Mucosa of rectum (tissue), 2 donors: ENCODE measurements at regions not wholly inside any gene's neighbourhood (a gene's known extent, or its start where the extent isn't known, plus 50 kb on each side); places are given as distances from the start of the nearest gene placed in this dataset.

Source experiments
- H3K27ac ChIP-seq, 2 donors: one replicate each; pipeline ENCODE4 v1.7.0; 2013; ENCODE audit warnings: inconsistent platforms in 2 of 2, low read depth in 2 of 2, low read length in 2 of 2
- H3K27me3 ChIP-seq, 2 donors: one replicate each; pipeline ENCODE4 v1.7.0; 2013; ENCODE audit warnings: low read length in 2 of 2; ENCODE audit not compliant: control insufficient read depth in 2 of 2, insufficient read depth in 2 of 2
- H3K36me3 ChIP-seq, 2 donors: one replicate each; pipeline ENCODE4 v1.7.0; 2013; ENCODE audit warnings: low read length in 2 of 2; ENCODE audit not compliant: control insufficient read depth in 2 of 2, insufficient read depth in 2 of 2
- H3K4me1 ChIP-seq, 2 donors: one replicate each; pipeline ENCODE4 v1.7.0; 2013; ENCODE audit warnings: low read length in 2 of 2, mild to moderate bottlenecking in 1 of 2; ENCODE audit not compliant: control insufficient read depth in 2 of 2, insufficient read depth in 2 of 2
- H3K4me3 ChIP-seq, 2 donors: one replicate each; pipeline ENCODE4 v1.7.0; 2013; ENCODE audit warnings: low read length in 2 of 2
- H3K9ac ChIP-seq, 2 donors: one replicate each; pipeline ENCODE4 v1.7.0; 2013; ENCODE audit warnings: low read length in 2 of 2, low read depth in 1 of 2, mild to moderate bottlenecking in 1 of 2
- H3K9me3 ChIP-seq, 2 donors: one replicate each; pipeline ENCODE4 v1.7.0; 2013; ENCODE audit warnings: low read length in 2 of 2; ENCODE audit not compliant: control insufficient read depth in 2 of 2
- donor health status: healthy.
- donor health status: Normal muscosa, but diverticular disease.

DNA sequence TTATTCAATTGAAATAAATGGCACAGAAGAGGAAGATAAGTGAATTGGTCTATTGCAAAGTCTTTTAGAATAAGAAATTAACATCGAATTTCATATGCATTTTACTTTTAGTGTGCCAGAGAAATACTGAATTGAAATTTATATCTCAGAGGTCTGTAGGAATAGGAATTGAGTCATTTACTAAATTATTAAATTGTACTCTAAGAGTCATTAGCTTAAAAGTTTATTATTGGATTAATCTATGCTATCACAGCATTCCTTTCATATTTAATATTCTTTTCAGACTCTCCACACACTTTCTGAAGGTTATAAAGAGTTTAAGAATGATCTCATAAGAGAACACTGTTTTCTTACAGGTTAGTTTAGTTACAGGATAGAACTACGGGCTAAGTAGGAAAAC is 2711.5 kb downstream of the ARAP2 start:
- no peaks in the 10 kb centered on the region for H3K27me3 ChIP-seq
- H3K27ac ChIP-seq = no peak overlapping the region
- no peak overlapping the region for H3K9ac ChIP-seq
- H3K4me1 ChIP-seq = no peaks in the 10 kb centered on the region
- no peak overlapping the region for H3K4me3 ChIP-seq
- peaks cover 0 to 2% of the 10 kb centered on the region in 2 donors for H3K9me3 ChIP-seq
- no peaks in the 10 kb centered on the region for H3K36me3 ChIP-seq

DNA sequence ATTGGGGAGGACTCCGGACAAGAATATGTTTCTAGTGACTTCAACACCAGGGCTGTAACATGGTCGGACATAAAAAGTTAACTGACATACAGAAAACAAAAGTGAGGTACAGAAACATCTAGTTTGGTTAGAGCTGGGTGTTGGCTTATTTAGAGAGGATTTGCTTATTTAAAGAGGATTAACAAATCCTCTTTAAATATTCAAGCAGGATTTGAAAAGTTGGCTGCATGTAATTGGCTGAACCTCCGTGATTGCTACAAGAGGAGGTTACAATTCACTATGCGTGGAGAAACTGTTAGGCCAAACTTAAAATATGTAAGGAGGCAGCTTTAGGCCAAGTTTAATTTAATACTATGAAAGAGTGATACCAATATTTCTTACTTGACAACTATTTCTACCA is 2707.4 kb downstream of the ARAP2 start:
- Histone ChIP-seq H3K27ac (no peak overlapping the region), H3K4me3 (no peak overlapping the region), H3K27me3 (no peaks in the 10 kb centered on the region), H3K9me3 (peaks cover 0 to 2% of the 10 kb centered on the region in 2 donors), H3K4me1 (no peaks in the 10 kb centered on the region), H3K36me3 (no peaks in the 10 kb centered on the region), H3K9ac (no peak overlapping the region)

DNA sequence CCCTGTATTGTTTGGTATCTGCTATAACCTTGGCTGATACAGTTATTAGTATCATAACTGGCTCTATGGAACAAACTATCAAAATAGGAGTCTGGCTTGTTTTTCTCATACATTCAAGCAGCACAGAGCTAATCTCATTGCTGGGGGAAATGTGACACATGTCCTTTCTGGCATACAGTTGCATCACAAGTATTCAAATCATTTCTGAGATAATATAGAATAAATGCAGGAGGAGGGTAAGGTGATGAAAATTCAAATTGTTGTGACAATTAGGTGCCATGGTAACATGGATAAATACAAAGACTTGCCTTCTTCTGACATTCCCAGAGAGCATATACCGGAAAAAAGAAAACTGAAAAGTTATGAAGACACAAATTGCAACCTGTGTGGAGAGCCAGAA is 2706.8 kb downstream of the ARAP2 start:
- no peaks in the 10 kb centered on the region for H3K4me1 ChIP-seq
- H3K27me3 ChIP-seq = no peaks in the 10 kb centered on the region
- H3K9me3 ChIP-seq = peaks cover 0 to 2% of the 10 kb centered on the region in 2 donors
- no peaks in the 10 kb centered on the region for H3K36me3 ChIP-seq
- no peak overlapping the region for H3K27ac ChIP-seq
- no peak overlapping the region for H3K9ac ChIP-seq
- H3K4me3 ChIP-seq = no peak overlapping the region

DNA sequence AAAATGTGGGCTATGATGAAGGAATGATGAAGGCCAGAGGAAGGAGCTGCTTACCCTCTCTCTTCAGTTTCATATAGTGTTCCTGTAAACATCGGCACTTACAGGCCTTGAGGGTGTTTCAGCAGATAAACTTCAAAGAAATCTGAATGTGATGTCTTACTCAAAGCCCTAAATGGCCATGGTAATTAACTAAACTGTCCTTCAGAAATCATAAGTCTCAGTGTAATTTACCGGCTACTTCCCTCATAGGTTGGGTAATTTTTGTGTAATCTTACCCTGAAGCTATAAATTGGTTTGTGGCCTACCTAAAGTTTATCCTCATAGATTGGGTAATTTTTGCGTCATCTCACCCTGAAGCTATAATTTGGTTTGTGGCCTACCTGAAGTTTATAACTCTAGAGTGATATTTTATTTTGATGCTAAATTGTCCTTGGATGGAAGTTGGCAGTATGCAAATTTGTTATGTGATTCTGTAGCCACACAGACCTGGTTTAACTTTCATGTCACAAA is 2700.3 kb downstream of the ARAP2 start:
- Histone ChIP-seq H3K27me3 (no peaks in the 10 kb centered on the region), H3K36me3 (no peaks in the 10 kb centered on the region), H3K9ac (no peak overlapping the region), H3K9me3 (no peaks in the 10 kb centered on the region), H3K27ac (no peak overlapping the region), H3K4me1 (no peaks in the 10 kb centered on the region), H3K4me3 (no peak overlapping the region)

DNA sequence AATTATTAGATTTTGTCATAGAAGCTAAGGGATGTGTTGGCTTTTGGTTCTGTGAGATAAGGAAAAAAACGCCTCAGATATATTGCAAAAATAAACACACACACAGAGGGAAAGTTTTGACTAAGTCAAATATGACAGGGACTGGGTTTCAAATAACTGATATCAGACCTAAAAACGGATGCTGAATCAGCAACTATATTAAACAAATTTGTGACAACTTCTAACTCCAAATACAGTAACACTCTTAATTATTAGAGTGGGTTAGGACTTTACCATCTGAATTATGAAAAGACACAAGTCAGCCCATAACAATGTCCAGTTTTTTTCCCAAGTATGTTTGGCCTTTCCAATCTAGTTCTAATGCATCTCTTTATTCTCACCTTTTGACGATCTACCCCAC is 2693.1 kb downstream of the ARAP2 start:
- no peaks in the 10 kb centered on the region for H3K36me3 ChIP-seq
- H3K9ac ChIP-seq = no peak overlapping the region
- H3K27me3 ChIP-seq = no peaks in the 10 kb centered on the region
- H3K9me3 ChIP-seq = peaks cover 0 to 3% of the 10 kb centered on the region in 2 donors
- H3K4me3 ChIP-seq = no peak overlapping the region
- H3K4me1 ChIP-seq = no peaks in the 10 kb centered on the region
- H3K27ac ChIP-seq = no peak overlapping the region

DNA sequence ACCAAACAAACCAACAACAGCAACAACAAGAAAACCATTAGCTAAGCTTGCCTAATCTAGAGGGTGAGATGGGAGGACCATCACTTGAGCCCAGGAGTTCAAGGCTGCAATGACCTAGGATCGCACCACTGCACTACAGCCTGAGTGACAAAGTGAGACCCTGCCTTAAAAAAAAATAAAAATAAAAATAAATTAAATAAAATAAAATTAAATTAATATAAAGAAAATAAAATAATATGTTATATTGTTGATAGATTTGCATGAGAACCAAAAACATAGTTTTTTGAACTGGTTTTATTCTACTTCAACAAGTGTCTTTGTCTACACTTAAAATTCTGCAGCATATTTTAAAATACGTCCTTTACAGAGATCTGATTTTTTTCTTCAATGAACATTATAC is 2683.1 kb downstream of the ARAP2 start:
- Histone ChIP-seq H3K4me3 (no peak overlapping the region), H3K9ac (no peak overlapping the region), H3K4me1 (no peaks in the 10 kb centered on the region), H3K9me3 (no peaks in the 10 kb centered on the region), H3K27ac (no peak overlapping the region), H3K27me3 (no peaks in the 10 kb centered on the region), H3K36me3 (no peaks in the 10 kb centered on the region)

DNA sequence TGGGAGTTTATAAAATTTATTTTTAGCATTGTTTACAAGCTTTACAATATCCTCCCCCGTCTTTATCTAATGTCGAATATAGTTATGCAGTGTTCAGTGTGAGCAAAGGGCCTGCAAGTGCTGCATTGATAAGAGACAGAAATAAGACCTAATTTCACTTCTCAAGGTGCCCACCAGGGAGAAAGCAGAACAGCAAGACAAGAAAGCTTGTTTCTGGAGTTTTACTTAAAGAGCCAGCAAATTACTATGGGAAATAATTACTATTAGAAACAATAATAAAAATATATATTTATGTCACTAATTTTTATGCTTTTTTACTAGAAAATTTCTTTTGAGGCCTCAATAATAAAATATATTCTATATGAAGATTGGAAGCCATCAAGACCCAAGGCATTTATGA is 2677.7 kb downstream of the ARAP2 start:
- Histone ChIP-seq H3K27me3 (no peaks in the 10 kb centered on the region), H3K4me1 (no peaks in the 10 kb centered on the region), H3K4me3 (no peak overlapping the region), H3K36me3 (no peaks in the 10 kb centered on the region), H3K27ac (no peak overlapping the region), H3K9ac (no peak overlapping the region), H3K9me3 (no peaks in the 10 kb centered on the region)

DNA sequence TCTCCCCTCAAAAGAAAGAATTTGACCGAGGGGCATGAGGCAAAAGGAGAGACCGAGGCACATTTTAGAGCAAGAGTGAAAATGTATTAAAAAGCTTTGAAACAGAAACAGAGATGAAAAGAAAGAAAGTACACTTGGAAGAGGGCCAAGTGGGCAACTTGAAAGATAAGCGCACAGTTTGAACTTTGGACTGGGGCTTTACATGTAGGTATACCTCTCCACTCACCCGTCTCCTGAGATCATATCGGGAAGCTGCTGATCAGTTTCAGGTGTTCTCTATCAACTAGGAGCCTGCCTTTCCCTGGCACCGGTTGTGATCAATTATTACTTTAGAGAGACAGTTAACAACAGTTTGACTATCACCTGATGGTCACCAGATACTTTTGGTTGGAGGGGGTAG is 2666.5 kb downstream of the ARAP2 start:
- H3K27ac ChIP-seq = no peak overlapping the region
- H3K9ac ChIP-seq = no peak overlapping the region

DNA sequence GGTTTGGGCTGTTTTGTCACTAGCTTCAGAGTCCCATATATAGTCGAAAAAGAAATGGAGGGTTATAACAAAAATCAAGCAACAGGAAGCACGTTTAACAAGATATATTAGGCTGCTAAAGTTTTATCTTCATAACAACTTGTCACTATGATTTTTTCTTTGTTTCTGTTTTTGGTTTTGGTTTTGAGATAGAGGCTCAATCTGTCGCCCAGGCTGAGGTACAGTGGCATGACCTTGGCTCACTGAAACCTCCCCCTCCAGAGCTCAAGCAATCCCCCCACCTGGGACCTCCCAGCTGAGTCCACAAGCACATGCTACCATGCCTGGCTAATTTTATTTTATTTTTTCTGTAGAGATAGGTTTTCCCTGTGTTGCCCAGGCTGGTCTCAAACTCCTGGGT is 2664.4 kb downstream of the ARAP2 start:
- no peaks in the 10 kb centered on the region for H3K4me1 ChIP-seq
- no peak overlapping the region for H3K9ac ChIP-seq
- no peak overlapping the region for H3K4me3 ChIP-seq
- no peak overlapping the region for H3K27ac ChIP-seq
- H3K36me3 ChIP-seq = no peaks in the 10 kb centered on the region
- H3K9me3 ChIP-seq = no peaks in the 10 kb centered on the region
- H3K27me3 ChIP-seq = no peaks in the 10 kb centered on the region

More for the DNA sequence above, 2666.5 kb downstream of the ARAP2 start:
- no peak overlapping the region for H3K4me3 ChIP-seq
- no peaks in the 10 kb centered on the region for H3K27me3 ChIP-seq
- H3K36me3 ChIP-seq = no peaks in the 10 kb centered on the region
- no peaks in the 10 kb centered on the region for H3K4me1 ChIP-seq
- no peaks in the 10 kb centered on the region for H3K9me3 ChIP-seq

DNA sequence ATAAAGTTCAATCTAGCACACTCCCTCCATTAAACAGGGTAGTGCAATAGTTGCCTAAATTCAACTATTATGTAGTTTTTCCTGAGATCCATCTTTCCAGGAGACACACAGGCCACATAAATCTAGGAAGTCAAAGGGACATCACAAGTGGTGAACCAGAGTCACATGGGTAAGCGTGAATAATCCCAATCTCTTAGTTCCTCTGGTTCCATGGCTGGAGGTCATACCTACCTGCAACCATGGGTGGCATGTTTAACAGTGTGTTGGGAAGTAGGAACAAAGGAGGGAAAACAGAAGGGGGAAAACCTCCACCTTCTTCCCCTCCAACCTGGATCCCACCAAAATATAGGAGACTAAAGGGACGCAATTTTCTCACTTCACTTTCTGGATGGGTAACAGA is 2651.6 kb downstream of the ARAP2 start:
- peaks cover 0 to 12% of the 10 kb centered on the region in 2 donors for H3K9me3 ChIP-seq
- H3K27me3 ChIP-seq = no peaks in the 10 kb centered on the region
- no peak overlapping the region for H3K9ac ChIP-seq
- no peak overlapping the region for H3K27ac ChIP-seq
- H3K4me3 ChIP-seq = no peak overlapping the region
- no peaks in the 10 kb centered on the region for H3K36me3 ChIP-seq
- H3K4me1 ChIP-seq = no peaks in the 10 kb centered on the region

DNA sequence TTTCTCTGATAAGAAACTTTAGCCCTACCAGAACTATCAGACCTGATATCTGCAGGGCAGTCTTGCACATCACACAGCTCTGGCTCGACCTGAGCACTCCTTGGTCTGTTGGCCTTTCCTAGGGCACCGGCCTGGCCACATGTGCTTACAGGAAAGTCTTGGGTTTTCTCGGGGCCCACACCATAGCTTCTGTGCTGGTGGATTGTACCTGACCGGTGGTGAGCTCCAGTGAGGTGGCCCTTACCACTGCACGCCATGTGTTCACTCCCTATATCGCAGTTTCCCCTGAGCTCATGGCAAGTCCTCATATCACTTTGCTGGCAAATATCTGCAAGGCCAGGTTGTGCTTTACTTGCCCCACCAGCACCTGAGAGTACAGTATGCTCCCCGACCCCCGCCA is 2637.4 kb downstream of the ARAP2 start:
- Histone ChIP-seq H3K36me3 (no peaks in the 10 kb centered on the region), H3K4me1 (no peaks in the 10 kb centered on the region), H3K9ac (no peak overlapping the region), H3K4me3 (no peak overlapping the region), H3K27me3 (no peaks in the 10 kb centered on the region), H3K27ac (no peak overlapping the region), H3K9me3 (peaks cover 4 to 5% of the 10 kb centered on the region in 2 donors)
